Dermis microvascular lymphatic vessel endothelial cell (primary cell): ENCODE measurements at regions not wholly inside any gene's neighbourhood (a gene's known extent, or its start where the extent isn't known, plus 50 kb on each side); places are given as distances from the start of the nearest gene placed in this dataset.
A peak's percentile ranks its signal among the peaks of the same experiment; 100 is the strongest.
"Not testable (repeated sequence)": the region's sequence is repeated elsewhere in the genome, so short reads cannot be mapped to it uniquely, and the experiment has no call there.

ENCODE experiments used
- DNase-seq, 2 donors: peaks; one replicate each; pipeline versions ENCODE4 v3.0.0 to v3.0.0-alpha.2; 2010; ENCODE audit warnings: low read depth in 2 of 2

- peak; percentile 40 to 44 for DNase-seq
These were observed 160.4 kb downstream of the CPEB2 start for GRCh38 chr4:15162465-15163283.

- no peak for DNase-seq
These were observed 161.0 kb downstream of the CPEB2 start for GRCh38 chr4:15163284-15163645.

GRCh38 chr4:15164571-15164970 is 162.3 kb downstream of the CPEB2 start:
- no peak for DNase-seq

- DNase-seq = no peak
These were observed 165.5 kb downstream of the CPEB2 start for GRCh38 chr4:15167743-15168142.

- DNase-seq = no peak
These were observed 166.5 kb downstream of the CPEB2 start for GRCh38 chr4:15168759-15169158.

- no peak for DNase-seq
These were observed 169.4 kb downstream of the CPEB2 start for GRCh38 chr4:15171725-15172124.

GRCh38 chr4:15173251-15173650 is 171.0 kb downstream of the CPEB2 start:
- no peak for DNase-seq

GRCh38 chr4:15174168-15174567 is 171.9 kb downstream of the CPEB2 start:
- not testable (repeated sequence) for DNase-seq

- DNase-seq = not testable (repeated sequence)
These were observed 177.6 kb downstream of the CPEB2 start for GRCh38 chr4:15179842-15180241.

- DNase-seq = peak; percentile 46 to 48
These were observed 180.4 kb downstream of the CPEB2 start for GRCh38 chr4:15182600-15183220.

GRCh38 chr4:15186149-15186548 is 183.9 kb downstream of the CPEB2 start:
- no peak for DNase-seq

- no peak for DNase-seq
These were observed 184.5 kb downstream of the CPEB2 start for GRCh38 chr4:15186806-15187205.

GRCh38 chr4:15188605-15189539 is 186.6 kb downstream of the CPEB2 start:
- DNase-seq = no peak

GRCh38 chr4:15194520-15194919 is 192.2 kb downstream of the CPEB2 start:
- DNase-seq = no peak

- peak; percentile 11 to 19 for DNase-seq
These were observed 194.7 kb downstream of the CPEB2 start for GRCh38 chr4:15197005-15197404.

GRCh38 chr4:15198070-15198727 is 195.9 kb downstream of the CPEB2 start:
- DNase-seq = no peak

- DNase-seq = no peak
These were observed 199.5 kb downstream of the CPEB2 start for GRCh38 chr4:15201782-15202181.

GRCh38 chr4:15202481-15202880 is 200.2 kb downstream of the CPEB2 start:
- DNase-seq = no peak

GRCh38 chr4:15206526-15206925 is 204.2 kb downstream of the CPEB2 start:
- DNase-seq = not testable (repeated sequence)

- no peak for DNase-seq
These were observed 211.2 kb downstream of the CPEB2 start for GRCh38 chr4:15213302-15213970.

GRCh38 chr4:15215109-15215508 is 212.7 kb upstream of the C1QTNF7 start:
- no peak for DNase-seq
